Prostate gland (tissue), 2 donors: ENCODE measurements at regions not wholly inside any gene's neighbourhood (a gene's known extent, or its start where the extent isn't known, plus 50 kb on each side); places are given as distances from the start of the nearest gene placed in this dataset.

Experiments used
- CTCF ChIP-seq, 4 experiments: fragments of 200-600 bp in 2 of 4; fragments of 450-650 bp in 2 of 4; sonication (generic) in 2 of 4; IDR thresholded peaks; 1 replicate in 3 of 4; 2 replicates in 1 of 4; pipeline ENCODE4 v1.5.1; 2016 to 2019; ENCODE audit warnings: antibody characterized with exemption in 4 of 4, mild to moderate bottlenecking in 2 of 4, moderate library complexity in 2 of 4
- POLR2AphosphoS5 ChIP-seq: sonication (generic); formaldehyde crosslinking; IDR thresholded peaks from one replicate; pipeline ENCODE4 v1.6.1; 2017; ENCODE audit warnings: antibody characterized with exemption

GRCh38 chr13:37360556-37360955 is 238.0 kb downstream of the POSTN start:
- TF ChIP-seq CTCF (IDR thresholded peaks at IDR 0.05) = no peak
- TF ChIP-seq POLR2AphosphoS5 = no peak
